ENCODE measurements at regions not wholly inside any gene's neighbourhood (a gene's known extent, or its start where the extent isn't known, plus 50 kb on each side); places are given as distances from the start of the nearest gene placed in this dataset.

DNA sequence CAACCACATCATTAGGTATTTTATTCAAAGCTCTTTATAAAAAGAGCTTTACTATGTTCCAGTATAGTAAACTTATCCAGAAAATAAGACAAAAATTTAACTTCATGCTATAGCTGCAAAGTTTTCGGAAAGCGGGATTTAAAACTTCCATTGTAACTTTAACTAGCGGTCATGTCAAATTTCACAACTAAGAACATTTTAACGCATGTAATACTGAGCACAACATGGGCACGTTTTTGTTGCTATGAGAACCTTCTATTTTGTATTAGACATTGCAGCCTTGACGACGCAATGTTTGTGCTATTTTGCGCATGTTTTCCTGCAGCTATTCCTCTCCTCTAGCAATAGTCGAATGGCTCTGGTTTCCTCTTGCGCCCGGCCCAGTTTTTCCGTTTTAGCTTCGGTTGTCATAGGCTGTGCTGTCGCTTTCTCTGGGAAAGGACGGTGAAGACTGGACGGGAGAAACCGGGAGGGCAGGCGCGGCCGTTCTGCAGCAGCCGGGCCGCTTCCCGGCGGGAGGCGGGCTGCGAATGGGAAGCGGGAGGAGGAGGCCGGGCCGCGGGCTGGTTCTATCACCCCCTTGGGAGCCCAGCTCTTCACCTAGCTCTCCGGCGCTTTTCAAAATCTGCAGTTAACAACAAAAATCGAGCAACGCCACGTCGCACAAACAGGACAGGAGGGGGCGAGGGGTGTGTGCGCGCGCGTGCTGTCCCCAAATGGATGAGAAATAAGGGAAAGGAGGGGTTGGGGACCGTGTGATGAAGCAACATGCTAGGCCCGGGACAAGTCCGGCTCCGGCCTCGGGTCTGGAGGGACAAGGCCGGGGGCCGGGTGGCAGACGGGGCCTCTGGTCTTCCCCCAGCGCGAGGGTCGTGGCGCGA lies 105.3 kb upstream of the HNRNPU start (continued):
- TF ChIP-seq, protein P1, sequence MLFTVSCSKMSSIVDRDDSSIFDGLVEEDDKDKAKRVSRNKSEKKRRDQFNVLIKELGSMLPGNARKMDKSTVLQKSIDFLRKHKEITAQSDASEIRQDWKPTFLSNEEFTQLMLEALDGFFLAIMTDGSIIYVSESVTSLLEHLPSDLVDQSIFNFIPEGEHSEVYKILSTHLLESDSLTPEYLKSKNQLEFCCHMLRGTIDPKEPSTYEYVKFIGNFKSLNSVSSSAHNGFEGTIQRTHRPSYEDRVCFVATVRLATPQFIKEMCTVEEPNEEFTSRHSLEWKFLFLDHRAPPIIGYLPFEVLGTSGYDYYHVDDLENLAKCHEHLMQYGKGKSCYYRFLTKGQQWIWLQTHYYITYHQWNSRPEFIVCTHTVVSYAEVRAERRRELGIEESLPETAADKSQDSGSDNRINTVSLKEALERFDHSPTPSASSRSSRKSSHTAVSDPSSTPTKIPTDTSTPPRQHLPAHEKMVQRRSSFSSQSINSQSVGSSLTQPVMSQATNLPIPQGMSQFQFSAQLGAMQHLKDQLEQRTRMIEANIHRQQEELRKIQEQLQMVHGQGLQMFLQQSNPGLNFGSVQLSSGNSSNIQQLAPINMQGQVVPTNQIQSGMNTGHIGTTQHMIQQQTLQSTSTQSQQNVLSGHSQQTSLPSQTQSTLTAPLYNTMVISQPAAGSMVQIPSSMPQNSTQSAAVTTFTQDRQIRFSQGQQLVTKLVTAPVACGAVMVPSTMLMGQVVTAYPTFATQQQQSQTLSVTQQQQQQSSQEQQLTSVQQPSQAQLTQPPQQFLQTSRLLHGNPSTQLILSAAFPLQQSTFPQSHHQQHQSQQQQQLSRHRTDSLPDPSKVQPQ (CRISPR knock-in tag; IDR thresholded peaks at IDR 0.05; ENCODE audit: borderline replicate concordance) = no peak
- TF ChIP-seq ETV1 (tag; conservative IDR thresholded peaks at IDR 0.05; ENCODE audit: low read depth) (no peak), ZNF583 (CRISPR knock-in tag; IDR thresholded peaks at IDR 0.05) (peak; percentile 16; the same call in 1 of the 2 replicates), LARP7 (IDR thresholded peaks at IDR 0.05) (0 out of 2 replicates have a peak, but pooled peaks have one; percentile 61), TRIM24 (IDR thresholded peaks at IDR 0.05) (peak in 1 of 2 experiments; percentile 24; a peak in 1 of 4 replicates), BMI1 (IDR thresholded peaks at IDR 0.05; ENCODE audit: low read length) (no peak), NRF1 (conservative IDR thresholded peaks at IDR 0.05 in 1 of 2, IDR thresholded peaks at IDR 0.05 in 1 of 2) (peak; percentile 65 to 74), CHD4 (IDR thresholded peaks at IDR 0.05; ENCODE audit: insufficient read depth, insufficient replicate concordance, low read depth, low read length, poor library complexity, severe bottlenecking) (no peak), BRD4 (IDR thresholded peaks at IDR 0.05) (peak; percentile 91), ZNF224 (CRISPR knock-in tag; IDR thresholded peaks at IDR 0.05) (no peak), HOXB6 (CRISPR knock-in tag; IDR thresholded peaks at IDR 0.05; ENCODE audit: borderline replicate concordance) (no peak), SREBF2 (CRISPR knock-in tag; IDR thresholded peaks at IDR 0.05) (no peak), ZNF316 (IDR thresholded peaks at IDR 0.05) (no peak), NCOA2 (IDR thresholded peaks at IDR 0.05; ENCODE audit: partially characterized antibody in 2 of 2) (no peak), HNRNPLL (IDR thresholded peaks at IDR 0.05; ENCODE audit: low read depth, low read length, poor library complexity, severe bottlenecking) (peak; percentile 51), SOX6 (IDR thresholded peaks at IDR 0.05) (0 out of 2 replicates have a peak, but pooled peaks have one; percentile 15), FOXM1 (IDR thresholded peaks at IDR 0.05; ENCODE audit: low read depth) (no peak), FOXM1 (CRISPR knock-in tag; IDR thresholded peaks at IDR 0.05; ENCODE audit: low read depth) (0 out of 2 replicates have a peak, but pooled peaks have one; percentile 53), ATF7 (IDR thresholded peaks at IDR 0.05) (0 out of 2 replicates have a peak, but pooled peaks have one; percentile 18), NFYB (IDR thresholded peaks at IDR 0.05; ENCODE audit: extremely low read depth, insufficient read length) (no peak)
- TF ChIP-seq, protein P2, sequence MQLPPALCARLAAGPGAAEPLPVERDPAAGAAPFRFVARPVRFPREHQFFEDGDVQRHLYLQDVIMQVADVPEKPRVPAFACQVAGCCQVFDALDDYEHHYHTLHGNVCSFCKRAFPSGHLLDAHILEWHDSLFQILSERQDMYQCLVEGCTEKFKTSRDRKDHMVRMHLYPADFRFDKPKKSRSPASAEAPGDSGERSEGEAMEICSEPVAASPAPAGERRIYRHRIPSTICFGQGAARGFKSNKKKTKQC (CRISPR knock-in tag; IDR thresholded peaks at IDR 0.05) = peak; percentile 28; the same call in 1 of the 2 replicates
- TF ChIP-seq, protein P3, sequence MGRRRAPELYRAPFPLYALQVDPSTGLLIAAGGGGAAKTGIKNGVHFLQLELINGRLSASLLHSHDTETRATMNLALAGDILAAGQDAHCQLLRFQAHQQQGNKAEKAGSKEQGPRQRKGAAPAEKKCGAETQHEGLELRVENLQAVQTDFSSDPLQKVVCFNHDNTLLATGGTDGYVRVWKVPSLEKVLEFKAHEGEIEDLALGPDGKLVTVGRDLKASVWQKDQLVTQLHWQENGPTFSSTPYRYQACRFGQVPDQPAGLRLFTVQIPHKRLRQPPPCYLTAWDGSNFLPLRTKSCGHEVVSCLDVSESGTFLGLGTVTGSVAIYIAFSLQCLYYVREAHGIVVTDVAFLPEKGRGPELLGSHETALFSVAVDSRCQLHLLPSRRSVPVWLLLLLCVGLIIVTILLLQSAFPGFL (CRISPR knock-in tag; IDR thresholded peaks at IDR 0.05) = no peak
- TF ChIP-seq, protein P4, sequence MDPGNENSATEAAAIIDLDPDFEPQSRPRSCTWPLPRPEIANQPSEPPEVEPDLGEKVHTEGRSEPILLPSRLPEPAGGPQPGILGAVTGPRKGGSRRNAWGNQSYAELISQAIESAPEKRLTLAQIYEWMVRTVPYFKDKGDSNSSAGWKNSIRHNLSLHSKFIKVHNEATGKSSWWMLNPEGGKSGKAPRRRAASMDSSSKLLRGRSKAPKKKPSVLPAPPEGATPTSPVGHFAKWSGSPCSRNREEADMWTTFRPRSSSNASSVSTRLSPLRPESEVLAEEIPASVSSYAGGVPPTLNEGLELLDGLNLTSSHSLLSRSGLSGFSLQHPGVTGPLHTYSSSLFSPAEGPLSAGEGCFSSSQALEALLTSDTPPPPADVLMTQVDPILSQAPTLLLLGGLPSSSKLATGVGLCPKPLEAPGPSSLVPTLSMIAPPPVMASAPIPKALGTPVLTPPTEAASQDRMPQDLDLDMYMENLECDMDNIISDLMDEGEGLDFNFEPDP (CRISPR knock-in tag; IDR thresholded peaks at IDR 0.05) = no peak

All from K562 (cell line).